Uterus (tissue), 3 donors: ENCODE measurements at regions not wholly inside any gene's neighbourhood (a gene's known extent, or its start where the extent isn't known, plus 50 kb on each side); places are given as distances from the start of the nearest gene placed in this dataset.

ENCODE experiments used
- DNase-seq, 2 donors: peaks; one replicate each; pipeline ENCODE4 v3.0.0-alpha.2; 2019 to 2020
- H3K27ac ChIP-seq, 2 donors: fragments of 200-600 bp; sonication (generic); 1 replicate in 1 of 2; 2 replicates in 1 of 2; pipeline ENCODE4 v1.5.1; 2016 to 2018
- H3K27me3 ChIP-seq, 2 donors: fragments of 200-600 bp; sonication (generic); one replicate each; pipeline ENCODE4 v1.5.1; 2018 to 2019; ENCODE audit warnings: control low read depth in 1 of 2
- H3K36me3 ChIP-seq, 2 donors: fragments of 200-600 bp; sonication (generic); one replicate each; pipeline ENCODE4 v1.5.1; 2019; ENCODE audit warnings: control low read depth in 1 of 2
- H3K4me1 ChIP-seq, 2 donors: fragments of 200-600 bp; sonication (generic); one replicate each; pipeline ENCODE4 v1.5.1; 2018 to 2019; ENCODE audit warnings: control low read depth in 1 of 2
- H3K4me3 ChIP-seq, 2 donors: fragments of 200-600 bp; sonication (generic); 1 replicate in 1 of 2; 2 replicates in 1 of 2; pipeline ENCODE4 v1.5.1; 2018 to 2019; ENCODE audit warnings: mild to moderate bottlenecking in 1 of 2
- H3K9me3 ChIP-seq, 2 donors: fragments of 200-600 bp; sonication (generic); one replicate each; pipeline ENCODE4 v1.5.1; 2019; ENCODE audit warnings: control low read depth in 1 of 2
- POLR2A ChIP-seq, 2 donors: fragments of 450-650 bp; IDR thresholded peaks; one replicate each; pipeline ENCODE4 v1.6.1; 2016; ENCODE audit warnings: antibody characterized with exemption in 2 of 2, mild to moderate bottlenecking in 1 of 2, moderate library complexity in 1 of 2
- intact Hi-C: fragments of 100-400 bp; cut with DNase I; formaldehyde crosslinking; loops from one replicate; pipeline ENCODE4 v1.15.1; 2023; ENCODE audit warnings: low total_unique reads
- TF ChIP-seq, protein P1 (sequence below), 4 experiments: fragments of 200-600 bp in 2 of 4; fragments of 450-650 bp in 2 of 4; sonication (generic) in 2 of 4; IDR thresholded peaks; one replicate each; pipeline ENCODE4 v1.5.1; 2016 to 2019; ENCODE audit warnings: antibody characterized with exemption in 4 of 4, mild to moderate bottlenecking in 2 of 4, moderate library complexity in 1 of 4
- donor health status: DM: yes; HTN: yes; CAD: no.

DNA sequence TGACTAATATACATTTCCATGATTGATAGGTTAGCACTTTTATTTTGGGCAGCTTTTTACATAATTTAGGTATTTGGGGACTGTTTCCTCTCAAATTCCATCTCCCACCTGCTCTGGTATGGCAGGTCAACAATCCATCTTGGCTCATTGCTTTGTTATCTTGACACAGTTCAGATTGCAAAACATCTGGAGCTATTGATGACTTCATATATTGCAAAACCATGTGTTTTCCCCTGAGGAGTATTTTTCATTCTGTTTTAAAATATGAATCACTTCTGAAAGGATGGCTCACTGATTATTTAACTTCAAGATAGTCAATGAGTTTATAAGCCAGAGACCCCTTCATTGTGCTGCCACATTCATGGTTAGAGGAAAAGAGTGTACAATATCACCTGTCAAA is 1206.0 kb upstream of the C9orf72 start:
- intact Hi-C loops, result no loop called here

GRCh38 chr9:28781481-28781880 is 1208.2 kb upstream of the C9orf72 start:
- H3K36me3 ChIP-seq, result no peaks in the 10 kb centered on the region
- peaks cover 0 to 9% of the 10 kb centered on the region in 2 donors for H3K4me1 ChIP-seq
- TF ChIP-seq, protein P1, sequence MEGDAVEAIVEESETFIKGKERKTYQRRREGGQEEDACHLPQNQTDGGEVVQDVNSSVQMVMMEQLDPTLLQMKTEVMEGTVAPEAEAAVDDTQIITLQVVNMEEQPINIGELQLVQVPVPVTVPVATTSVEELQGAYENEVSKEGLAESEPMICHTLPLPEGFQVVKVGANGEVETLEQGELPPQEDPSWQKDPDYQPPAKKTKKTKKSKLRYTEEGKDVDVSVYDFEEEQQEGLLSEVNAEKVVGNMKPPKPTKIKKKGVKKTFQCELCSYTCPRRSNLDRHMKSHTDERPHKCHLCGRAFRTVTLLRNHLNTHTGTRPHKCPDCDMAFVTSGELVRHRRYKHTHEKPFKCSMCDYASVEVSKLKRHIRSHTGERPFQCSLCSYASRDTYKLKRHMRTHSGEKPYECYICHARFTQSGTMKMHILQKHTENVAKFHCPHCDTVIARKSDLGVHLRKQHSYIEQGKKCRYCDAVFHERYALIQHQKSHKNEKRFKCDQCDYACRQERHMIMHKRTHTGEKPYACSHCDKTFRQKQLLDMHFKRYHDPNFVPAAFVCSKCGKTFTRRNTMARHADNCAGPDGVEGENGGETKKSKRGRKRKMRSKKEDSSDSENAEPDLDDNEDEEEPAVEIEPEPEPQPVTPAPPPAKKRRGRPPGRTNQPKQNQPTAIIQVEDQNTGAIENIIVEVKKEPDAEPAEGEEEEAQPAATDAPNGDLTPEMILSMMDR (IDR thresholded peaks at IDR 0.05), result no peak
- no peak for TF ChIP-seq POLR2A (IDR thresholded peaks at IDR 0.05)
- intact Hi-C loops, result no loop called here
- no peaks in the 10 kb centered on the region for H3K27me3 ChIP-seq
- H3K27ac ChIP-seq, result no peak overlapping the region
- DNase-seq, result no peak
- H3K4me3 ChIP-seq, result no peak overlapping the region
- H3K9me3 ChIP-seq, result no peaks in the 10 kb centered on the region

More for the DNA sequence above, 1206.0 kb upstream of the C9orf72 start:
- no peak overlapping the region for H3K4me3 ChIP-seq
- TF ChIP-seq, protein P1 (IDR thresholded peaks at IDR 0.05), result no peak
- no peak for TF ChIP-seq POLR2A (IDR thresholded peaks at IDR 0.05)
- H3K36me3 ChIP-seq, result no peaks in the 10 kb centered on the region
- H3K4me1 ChIP-seq, result peaks cover 0 to 9% of the 10 kb centered on the region in 2 donors
- DNase-seq, result no peak
- no peaks in the 10 kb centered on the region for H3K9me3 ChIP-seq
- no peaks in the 10 kb centered on the region for H3K27me3 ChIP-seq
- H3K27ac ChIP-seq, result no peak overlapping the region

- intact Hi-C loops, result no loop called here
- Histone ChIP-seq H3K9me3 (no peaks in the 10 kb centered on the region), H3K36me3 (no peaks in the 10 kb centered on the region), H3K4me1 (peaks cover 0 to 9% of the 10 kb centered on the region in 2 donors), H3K4me3 (no peak overlapping the region), H3K27ac (no peak overlapping the region), H3K27me3 (no peaks in the 10 kb centered on the region)
- no peak for TF ChIP-seq POLR2A (IDR thresholded peaks at IDR 0.05)
- TF ChIP-seq, protein P1 (IDR thresholded peaks at IDR 0.05), result no peak
- no peak for DNase-seq
Observed at GRCh38 chr9:28782630-28783029, 1209.3 kb upstream of the C9orf72 start.

- Histone ChIP-seq H3K36me3 (no peaks in the 10 kb centered on the region), H3K9me3 (no peaks in the 10 kb centered on the region), H3K27me3 (no peaks in the 10 kb centered on the region), H3K27ac (no peak overlapping the region), H3K4me1 (no peaks in the 10 kb centered on the region), H3K4me3 (no peak overlapping the region)
- DNase-seq, result no peak
- intact Hi-C loops, result no loop called here
- no peak for TF ChIP-seq POLR2A (IDR thresholded peaks at IDR 0.05)
- TF ChIP-seq, protein P1 (IDR thresholded peaks at IDR 0.05), result no peak
Observed at GRCh38 chr9:28792716-28793115, 1219.4 kb upstream of the C9orf72 start.

GRCh38 chr9:28799876-28800275 is 1226.6 kb upstream of the C9orf72 start:
- H3K36me3 ChIP-seq, result no peaks in the 10 kb centered on the region

More at GRCh38 chr9:28799876-28800275, 1226.6 kb upstream of the C9orf72 start:
- Histone ChIP-seq H3K9me3 (no peaks in the 10 kb centered on the region), H3K4me1 (no peaks in the 10 kb centered on the region), H3K27ac (no peak overlapping the region), H3K27me3 (no peaks in the 10 kb centered on the region), H3K4me3 (no peak overlapping the region)
- TF ChIP-seq POLR2A (IDR thresholded peaks at IDR 0.05), result no peak
- TF ChIP-seq, protein P1 (IDR thresholded peaks at IDR 0.05), result no peak
- intact Hi-C loops, result no loop called here
- DNase-seq, result no peak
